Gastroesophageal sphincter (tissue), 4 donors: ENCODE measurements at regions not wholly inside any gene's neighbourhood (a gene's known extent, or its start where the extent isn't known, plus 50 kb on each side); places are given as distances from the start of the nearest gene placed in this dataset.

Experiments
- ATAC-seq: fragments of 150-250 bp; one replicate; pipeline ENCODE4 v1.9.1; 2016; ENCODE audit warnings: mild to moderate bottlenecking, moderate library complexity
- H3K27ac ChIP-seq, 4 donors: fragments of 200-600 bp; sonication (generic) in 3 of 4; 1 replicate in 3 of 4; 2 replicates in 1 of 4; pipeline ENCODE4 v1.5.1; 2016 to 2019
- H3K27me3 ChIP-seq: fragments of 200-600 bp; sonication (generic); one replicate; pipeline ENCODE4 v1.5.1; 2019
- H3K36me3 ChIP-seq, 2 donors: fragments of 200-600 bp; sonication (generic); one replicate each; pipeline ENCODE4 v1.5.1; 2019; ENCODE audit warnings: control low read depth in 1 of 2
- H3K4me1 ChIP-seq, 3 donors: fragments of 200-600 bp; sonication (generic); 1 replicate in 2 of 3; 2 replicates in 1 of 3; pipeline ENCODE4 v1.5.1; 2016 to 2019; ENCODE audit warnings: control low read depth in 2 of 3
- H3K4me3 ChIP-seq, 2 donors: fragments of 200-600 bp; sonication (generic); one replicate each; pipeline ENCODE4 v1.5.1; 2019; ENCODE audit warnings: mild to moderate bottlenecking in 1 of 2, moderate library complexity in 1 of 2
- H3K9me3 ChIP-seq, 3 donors: fragments of 200-600 bp; sonication (generic); one replicate each; pipeline ENCODE4 v1.5.1; 2017 to 2019; ENCODE audit warnings: control low read depth in 2 of 3
- CTCF ChIP-seq, 4 experiments: fragments of 200-600 bp in 2 of 4; fragments of 450-650 bp in 2 of 4; sonication (generic) in 1 of 4; IDR thresholded peaks; one replicate each; pipeline ENCODE4 v1.5.1; 2017 to 2019; ENCODE audit warnings: antibody characterized with exemption in 4 of 4, mild to moderate bottlenecking in 2 of 4, moderate library complexity in 2 of 4
- EP300 ChIP-seq: sonication (generic); formaldehyde crosslinking; IDR thresholded peaks from one replicate; pipeline ENCODE4 v1.6.1; 2017; ENCODE audit warnings: antibody characterized with exemption, mild to moderate bottlenecking
- POLR2A ChIP-seq, 2 donors: fragments of 450-650 bp; IDR thresholded peaks; one replicate each; pipeline ENCODE4 v1.6.1; 2017; ENCODE audit warnings: antibody characterized with exemption in 2 of 2, mild to moderate bottlenecking in 2 of 2, moderate library complexity in 1 of 2
- POLR2AphosphoS5 ChIP-seq: sonication (generic); formaldehyde crosslinking; IDR thresholded peaks from one replicate; pipeline ENCODE4 v1.6.1; 2017; ENCODE audit warnings: antibody characterized with exemption
- WGBS, 2 donors: methylation state at CpG; one replicate each; pipeline ENCODE4 v1.1.5; 2018; ENCODE audit warnings: low coverage in 1 of 2; 5-methylcytosine and 5-hydroxymethylcytosine counted together

- Histone ChIP-seq H3K27me3 (no peaks in the 10 kb centered on the region), H3K4me1 (no peaks in the 10 kb centered on the region), H3K27ac (no peak overlapping the region), H3K36me3 (no peaks in the 10 kb centered on the region), H3K9me3 (no peaks in the 10 kb centered on the region), H3K4me3 (no peak overlapping the region)
- 43 to 50% methylated on average over 5 of the region's 5 CpGs for WGBS, 2 donors
- TF ChIP-seq POLR2AphosphoS5 (no peak), POLR2A (IDR thresholded peaks at IDR 0.05) (no peak), CTCF (IDR thresholded peaks at IDR 0.05) (no peak), EP300 (no peak)
- no peak for ATAC-seq
Observed at GRCh38 chr5:18985171-18985758, 1002.7 kb downstream of the CDH18 start.

GRCh38 chr5:18987101-18987500 is 1000.9 kb downstream of the CDH18 start:
- no peak for ATAC-seq

GRCh38 chr5:18990852-18991251 is 997.1 kb downstream of the CDH18 start:
- TF ChIP-seq EP300, result no peak
- TF ChIP-seq POLR2AphosphoS5, result no peak
- no peak for TF ChIP-seq POLR2A (IDR thresholded peaks at IDR 0.05)
- TF ChIP-seq CTCF (IDR thresholded peaks at IDR 0.05), result no peak
- H3K36me3 ChIP-seq, result no peaks in the 10 kb centered on the region
- WGBS, 2 donors, result 50% methylated on average over 1 of the region's 1 CpG; no CpG with 5 or more reads in 1 of the 2 donors
- H3K4me1 ChIP-seq, result no peaks in the 10 kb centered on the region
- H3K27ac ChIP-seq, result no peak overlapping the region
- ATAC-seq, result no peak
- H3K4me3 ChIP-seq, result no peak overlapping the region
- H3K9me3 ChIP-seq, result no peaks in the 10 kb centered on the region
- no peaks in the 10 kb centered on the region for H3K27me3 ChIP-seq

More at GRCh38 chr5:18987101-18987500, 1000.9 kb downstream of the CDH18 start:
- no peaks in the 10 kb centered on the region for H3K4me1 ChIP-seq
- no peaks in the 10 kb centered on the region for H3K27me3 ChIP-seq
- H3K4me3 ChIP-seq, result no peak overlapping the region
- H3K27ac ChIP-seq, result no peak overlapping the region
- no peaks in the 10 kb centered on the region for H3K9me3 ChIP-seq
- TF ChIP-seq CTCF (IDR thresholded peaks at IDR 0.05) (no peak), POLR2A (IDR thresholded peaks at IDR 0.05) (no peak), EP300 (no peak)
- WGBS, 2 donors, result 30 to 38% methylated on average over 1 of the region's 1 CpG
- no peaks in the 10 kb centered on the region for H3K36me3 ChIP-seq

GRCh38 chr5:18992264-18992663 is 995.7 kb downstream of the CDH18 start:
- Histone ChIP-seq H3K27me3 (no peaks in the 10 kb centered on the region), H3K4me1 (no peaks in the 10 kb centered on the region), H3K36me3 (no peaks in the 10 kb centered on the region), H3K27ac (no peak overlapping the region), H3K4me3 (no peak overlapping the region), H3K9me3 (no peaks in the 10 kb centered on the region)
- 58 to 63% methylated on average over 1 of the region's 1 CpG for WGBS, 2 donors
- no peak for ATAC-seq
- TF ChIP-seq POLR2A (IDR thresholded peaks at IDR 0.05) (no peak), POLR2AphosphoS5 (no peak), EP300 (no peak), CTCF (IDR thresholded peaks at IDR 0.05) (no peak)

GRCh38 chr5:18999478-18999877 is 988.5 kb downstream of the CDH18 start:
- H3K4me3 ChIP-seq, result no peak overlapping the region
- H3K9me3 ChIP-seq, result no peaks in the 10 kb centered on the region
- TF ChIP-seq POLR2A (IDR thresholded peaks at IDR 0.05), result no peak
- no peak for TF ChIP-seq CTCF (IDR thresholded peaks at IDR 0.05)
- no peak for TF ChIP-seq EP300
- TF ChIP-seq POLR2AphosphoS5, result no peak
- ATAC-seq, result no peak
- no peak overlapping the region for H3K27ac ChIP-seq
- H3K27me3 ChIP-seq, result no peaks in the 10 kb centered on the region
- no peaks in the 10 kb centered on the region for H3K4me1 ChIP-seq
- H3K36me3 ChIP-seq, result no peaks in the 10 kb centered on the region
